HG03066 (cell line): ENCODE measurements at regions not wholly inside any gene's neighbourhood (a gene's known extent, or its start where the extent isn't known, plus 50 kb on each side); places are given as distances from the start of the nearest gene placed in this dataset.

Source experiments
- ATAC-seq: cut with Tn5 transposase; IDR thresholded peaks from one replicate; pipeline ENCODE4 v1.9.1; 2021; ENCODE audit warnings: low read depth; ENCODE audit not compliant: unreplicated experiment

DNA sequence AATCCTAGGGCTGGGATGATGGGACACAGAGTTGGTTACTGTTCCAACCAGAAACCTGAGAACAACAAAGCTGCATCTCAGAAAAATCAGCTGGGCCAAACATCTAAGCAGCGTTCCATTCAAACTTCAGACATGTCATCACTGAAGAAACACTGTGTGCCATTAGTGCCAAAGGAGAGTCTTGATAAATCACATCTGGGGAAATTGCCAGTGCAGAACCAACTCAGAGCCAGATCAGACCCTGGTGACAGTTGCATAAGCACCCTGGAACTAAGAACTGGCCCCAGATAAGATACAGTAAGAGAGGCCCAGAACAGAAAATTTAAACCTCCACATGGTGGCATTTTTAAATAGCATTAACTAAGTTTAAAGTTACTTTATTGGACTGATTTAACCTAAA, 482.8 kb downstream of the PRKD1 start:
- no peak for ATAC-seq

- ATAC-seq: no peak
Observed at GRCh38 chr14:29446971-29447370, 480.7 kb downstream of the PRKD1 start.

GRCh38 chr14:29451941-29452340, 475.7 kb downstream of the PRKD1 start:
- no peak for ATAC-seq

DNA sequence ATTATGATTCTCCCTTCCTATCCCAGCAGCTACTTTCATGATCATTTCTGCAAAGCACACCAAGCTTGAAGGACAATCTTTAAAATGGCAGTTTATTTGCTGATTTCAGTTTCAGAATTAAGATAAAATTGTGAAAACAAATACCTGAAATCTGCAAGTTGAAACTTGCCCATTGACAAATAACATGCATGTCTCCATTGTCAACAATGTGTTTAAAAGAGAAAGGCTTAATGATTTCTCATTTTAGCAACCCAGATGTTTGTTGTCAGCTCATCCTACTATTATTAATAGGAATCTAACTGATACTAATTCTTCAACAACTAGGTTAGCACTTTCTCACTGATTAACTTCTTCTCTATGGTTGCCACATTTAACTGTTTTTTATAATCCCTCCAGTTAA, 474.6 kb downstream of the PRKD1 start:
- ATAC-seq: no peak

DNA sequence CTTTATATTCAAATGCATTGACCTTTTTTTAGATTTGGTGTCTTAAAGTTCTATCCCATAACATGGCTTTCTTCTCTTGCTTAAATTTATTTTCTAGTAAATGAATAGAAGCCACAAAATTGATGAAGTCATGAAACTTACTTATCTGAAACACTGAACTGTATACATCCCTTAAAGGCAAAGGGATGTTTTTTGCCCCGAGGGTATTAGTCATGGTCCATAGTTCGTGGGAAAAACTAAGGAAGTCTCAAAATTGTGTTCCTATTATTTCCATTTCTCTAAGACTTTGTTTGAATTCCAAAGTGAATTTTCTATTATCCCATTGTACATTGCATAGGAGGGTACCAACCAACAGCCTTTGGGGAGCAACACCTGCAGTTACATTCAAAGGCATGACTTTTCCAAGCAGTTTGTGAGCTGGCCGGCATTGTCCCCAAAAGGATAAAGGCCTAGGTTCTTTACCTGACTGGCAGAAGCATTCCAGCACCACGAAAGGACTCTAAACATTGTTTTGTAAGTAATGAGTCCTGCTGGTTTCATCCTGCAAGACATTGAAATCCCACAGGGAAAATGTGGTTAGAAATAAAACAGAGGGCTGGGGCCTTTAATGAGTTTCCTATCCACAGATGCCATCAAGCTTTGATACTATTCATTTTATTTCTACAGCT, 473.5 kb downstream of the PRKD1 start:
- no peak for ATAC-seq

DNA sequence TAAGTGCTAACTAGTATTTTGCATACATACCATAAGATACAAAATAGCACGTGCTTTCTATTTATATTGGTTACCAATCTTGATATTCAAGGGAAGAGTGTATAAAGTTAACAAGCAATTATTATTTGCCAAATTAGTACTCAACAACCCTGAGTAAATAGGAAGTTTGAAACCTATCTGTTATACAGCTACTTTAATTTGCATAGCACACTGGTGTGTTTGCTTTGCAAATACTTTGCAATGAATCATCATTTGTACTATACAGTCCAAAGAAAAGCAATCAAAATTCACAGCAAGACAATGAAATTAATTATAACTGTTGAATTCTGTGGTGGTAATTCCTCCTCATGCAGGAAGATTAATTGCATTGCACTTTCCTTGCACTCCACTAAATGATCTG, 469.1 kb downstream of the PRKD1 start:
- ATAC-seq: no peak

DNA sequence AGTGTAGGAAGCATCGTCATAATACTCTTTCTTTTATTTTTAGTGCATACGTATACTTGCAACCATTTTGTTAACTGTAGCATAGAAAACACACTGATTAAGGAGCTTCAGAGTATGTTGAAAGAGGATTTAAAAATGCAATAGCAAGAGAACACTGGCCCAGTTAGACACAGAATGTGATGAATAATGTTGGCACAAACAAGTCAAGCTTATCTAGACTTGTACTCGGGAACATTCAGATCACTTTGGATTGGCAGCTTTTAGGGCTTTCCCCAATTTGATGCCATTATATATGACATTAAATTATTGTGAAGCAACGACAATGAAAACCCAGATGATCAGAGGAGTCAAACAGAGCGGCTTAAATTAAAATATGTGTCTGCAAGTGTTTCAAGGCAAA, 468.1 kb downstream of the PRKD1 start:
- no peak for ATAC-seq

GRCh38 chr14:29459969-29460560, 467.6 kb downstream of the PRKD1 start:
- no peak for ATAC-seq

- no peak for ATAC-seq
Observed at GRCh38 chr14:29461101-29461500, 466.5 kb downstream of the PRKD1 start.

DNA sequence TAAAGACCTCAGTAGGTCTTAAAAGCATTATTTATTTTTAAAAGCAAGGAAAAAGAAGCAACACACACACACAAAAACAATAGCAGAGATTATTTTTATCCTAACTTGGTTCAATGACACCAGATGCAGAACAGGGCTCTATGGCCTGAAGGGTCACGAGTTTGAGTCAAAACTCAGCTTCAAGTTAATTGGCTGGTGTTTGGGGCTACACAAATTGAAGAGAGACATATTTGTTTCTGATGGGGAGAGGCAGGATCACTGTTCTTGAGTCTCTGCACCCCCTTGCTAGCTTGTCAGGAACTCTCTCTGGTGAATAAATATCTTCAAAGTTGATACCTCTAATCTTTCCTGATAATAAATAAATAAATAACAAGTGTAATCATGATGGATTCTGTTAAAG, 466.1 kb downstream of the PRKD1 start:
- no peak for ATAC-seq

GRCh38 chr14:29462321-29462720, 465.3 kb downstream of the PRKD1 start:
- no peak for ATAC-seq

- no peak for ATAC-seq
Observed at GRCh38 chr14:29462772-29463171, 464.9 kb downstream of the PRKD1 start.

GRCh38 chr14:29463727-29464395, 463.8 kb downstream of the PRKD1 start:
- ATAC-seq: no peak

DNA sequence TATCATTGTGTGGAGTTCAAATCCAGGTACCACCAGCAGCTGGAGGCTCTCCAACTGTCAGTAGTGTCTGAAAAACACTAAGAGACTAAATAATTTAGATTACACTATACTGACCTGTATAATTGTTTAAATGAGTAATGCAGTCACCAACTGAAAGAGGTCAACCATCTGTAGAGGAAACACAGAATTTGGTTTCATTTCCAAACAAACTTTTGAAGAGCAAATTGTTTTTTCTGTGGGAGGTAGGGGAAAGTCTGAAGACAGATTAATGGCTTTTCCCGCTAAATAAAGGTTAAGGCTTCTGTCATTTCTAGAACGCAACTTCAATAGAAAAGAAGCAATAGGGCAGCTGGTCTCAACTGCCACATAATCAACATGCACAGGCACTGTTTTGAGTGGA, 462.6 kb downstream of the PRKD1 start:
- no peak for ATAC-seq

- ATAC-seq: no peak
Observed at GRCh38 chr14:29475641-29476040, 452.0 kb downstream of the PRKD1 start.

DNA sequence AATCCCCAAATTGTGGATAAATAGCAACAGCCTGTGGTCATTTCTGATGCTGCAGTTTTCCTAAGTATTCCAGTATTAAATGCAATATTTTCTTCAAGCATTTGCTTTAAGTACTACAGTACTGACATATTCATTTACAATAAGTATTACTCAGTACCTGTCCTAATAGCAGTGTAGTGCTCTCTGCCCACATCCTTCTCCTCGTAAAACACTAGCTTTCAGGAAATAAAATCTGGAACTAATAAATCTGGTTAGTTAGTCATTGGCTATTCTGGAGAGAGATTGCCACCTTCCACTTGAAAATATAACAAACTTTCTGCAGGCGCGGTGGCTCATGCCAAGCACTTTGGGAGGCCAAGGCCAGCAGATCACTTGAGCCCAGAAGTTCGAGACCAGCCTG, 441.5 kb downstream of the PRKD1 start:
- ATAC-seq: no peak

GRCh38 chr14:29489911-29490425, 437.7 kb downstream of the PRKD1 start:
- ATAC-seq: no peak

DNA sequence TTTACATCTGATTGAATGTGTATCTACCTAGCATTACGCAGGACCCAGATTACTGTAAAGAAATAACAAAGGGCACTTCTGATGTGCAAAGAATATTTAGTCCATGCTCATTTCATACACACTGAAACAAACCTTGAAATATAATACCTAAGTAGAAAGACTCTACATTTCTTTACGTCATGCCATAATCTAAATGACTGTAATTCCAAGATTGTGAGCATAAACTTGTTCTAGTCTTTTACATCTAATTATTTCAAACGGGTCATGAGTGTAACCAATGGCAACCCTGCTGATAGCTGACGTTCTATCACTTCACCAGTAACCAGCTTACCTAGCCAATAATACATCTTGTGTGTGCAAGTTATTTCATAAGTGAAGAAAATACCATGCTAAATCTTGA, 433.8 kb downstream of the PRKD1 start:
- no peak for ATAC-seq

GRCh38 chr14:29494312-29494711, 433.3 kb downstream of the PRKD1 start:
- ATAC-seq: no peak

DNA sequence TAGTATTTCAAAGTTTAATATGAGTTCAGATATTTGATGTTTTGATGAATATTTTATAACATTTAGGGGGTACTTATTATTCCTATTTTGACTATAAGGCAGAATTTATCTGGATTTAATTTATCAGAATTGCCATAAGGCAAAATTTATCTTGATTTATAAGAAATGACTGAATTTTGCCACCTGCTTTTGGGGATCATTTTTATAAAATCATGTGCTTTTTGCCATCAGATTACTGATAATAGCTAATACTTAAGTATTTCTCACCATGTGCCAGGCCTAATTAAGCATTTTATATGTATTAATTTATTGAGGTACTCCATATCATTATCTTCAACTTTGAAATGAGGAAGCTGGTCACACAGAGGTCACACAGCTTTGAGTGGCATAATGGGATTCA, 423.7 kb downstream of the PRKD1 start:
- no peak for ATAC-seq

DNA sequence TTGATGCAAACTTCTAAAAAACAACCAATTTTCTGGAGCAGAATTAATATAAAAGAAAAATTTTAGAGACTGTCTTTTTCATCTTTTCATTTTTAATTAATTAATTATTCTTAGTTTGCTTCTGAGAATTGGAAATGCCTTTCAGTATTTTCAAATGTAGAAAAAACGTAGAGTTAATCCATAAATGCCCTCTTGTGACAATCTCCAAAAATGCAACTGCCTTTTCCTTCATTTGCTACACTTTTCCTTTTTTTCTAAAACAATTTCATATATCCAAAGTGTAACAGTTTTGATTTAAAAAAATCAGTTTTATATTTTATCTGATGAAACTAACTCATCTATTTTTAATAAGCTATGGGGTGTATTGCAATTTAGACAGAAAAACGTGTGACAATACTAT, 409.3 kb downstream of the PRKD1 start:
- no peak for ATAC-seq
